Trophoblast cell (in vitro differentiated cells and primary cell): ENCODE measurements at regions not wholly inside any gene's neighbourhood (a gene's known extent, or its start where the extent isn't known, plus 50 kb on each side); places are given as distances from the start of the nearest gene placed in this dataset.
A peak's percentile ranks its signal among the peaks of the same experiment; 100 is the strongest.

Experiments
- DNase-seq, 2 donors: peaks; one replicate each; pipeline ENCODE4 v3.0.0-alpha.2; 2016
- H2AFZ ChIP-seq: 2 replicates; pipeline ENCODE4 v1.6.1; 2013; ENCODE audit warnings: low read length, moderate library complexity, mild to moderate bottlenecking; ENCODE audit not compliant: insufficient read depth, poor library complexity
- H2AK5ac ChIP-seq: 2 replicates; pipeline ENCODE4 v1.6.1; 2013; ENCODE audit warnings: mild to moderate bottlenecking, low read length
- H2BK120ac ChIP-seq: 2 replicates; pipeline ENCODE4 v1.6.1; 2013; ENCODE audit warnings: low read length, mild to moderate bottlenecking, moderate library complexity; ENCODE audit not compliant: insufficient read depth, poor library complexity
- H2BK12ac ChIP-seq: 2 replicates; pipeline ENCODE4 v1.6.1; 2013; ENCODE audit warnings: mild to moderate bottlenecking, low read length, moderate library complexity
- H2BK5ac ChIP-seq: 2 replicates; pipeline ENCODE4 v1.6.1; 2013; ENCODE audit warnings: low read length, low read depth, moderate library complexity, mild to moderate bottlenecking; ENCODE audit not compliant: poor library complexity
- H3K14ac ChIP-seq: 2 replicates; pipeline ENCODE4 v1.6.1; 2013; ENCODE audit warnings: mild to moderate bottlenecking, low read length
- H3K18ac ChIP-seq: 2 replicates; pipeline ENCODE4 v1.6.1; 2013; ENCODE audit warnings: mild to moderate bottlenecking, low read length
- H3K23ac ChIP-seq: 2 replicates; pipeline ENCODE4 v1.6.1; 2013; ENCODE audit warnings: low read length
- H3K27ac ChIP-seq: 2 replicates; pipeline ENCODE4 v1.5.1; 2013; ENCODE audit warnings: low read depth, mild to moderate bottlenecking, inconsistent platforms, low read length, moderate library complexity
- H3K27me3 ChIP-seq: 2 replicates; pipeline ENCODE4 v1.6.1; 2013; ENCODE audit warnings: inconsistent platforms, mild to moderate bottlenecking, low read length, moderate library complexity; ENCODE audit not compliant: insufficient read depth
- H3K36me3 ChIP-seq, 2 experiments: 1 replicate in 1 of 2; 2 replicates in 1 of 2; pipeline ENCODE4 v1.6.1; 2013; ENCODE audit warnings: low read length in 2 of 2, mild to moderate bottlenecking in 2 of 2, moderate library complexity in 1 of 2; ENCODE audit not compliant: insufficient read depth in 2 of 2, control insufficient read depth in 1 of 2
- H3K4ac ChIP-seq: 2 replicates; pipeline ENCODE4 v1.6.1; 2013; ENCODE audit warnings: low read depth, mild to moderate bottlenecking, low read length, moderate library complexity
- H3K4me1 ChIP-seq, 2 experiments: 1 replicate in 1 of 2; 2 replicates in 1 of 2; pipeline ENCODE4 v1.6.1; 2013; ENCODE audit warnings: low read length in 2 of 2, mild to moderate bottlenecking in 2 of 2, moderate library complexity in 1 of 2; ENCODE audit not compliant: insufficient read depth in 2 of 2, control insufficient read depth in 1 of 2
- H3K4me2 ChIP-seq: 2 replicates; pipeline ENCODE4 v1.6.1; 2013; ENCODE audit warnings: inconsistent platforms, mild to moderate bottlenecking, low read length, moderate library complexity
- H3K4me3 ChIP-seq: 2 replicates; pipeline ENCODE4 v1.5.1; 2013; ENCODE audit warnings: mild to moderate bottlenecking, low read depth, low read length, inconsistent platforms
- H3K79me1 ChIP-seq: one replicate; pipeline ENCODE4 v1.6.1; 2013; ENCODE audit warnings: low read length
- H3K79me2 ChIP-seq: 2 replicates; pipeline ENCODE4 v1.6.1; 2013; ENCODE audit warnings: low read length, mild to moderate bottlenecking; ENCODE audit not compliant: control insufficient read depth, insufficient read depth, poor library complexity
- H3K9ac ChIP-seq: 2 replicates; pipeline ENCODE4 v1.6.1; 2013; ENCODE audit warnings: mild to moderate bottlenecking, low read length
- H3K9me3 ChIP-seq: 2 replicates; pipeline ENCODE4 v1.6.1; 2013; ENCODE audit warnings: low read depth, mild to moderate bottlenecking, control low read depth, inconsistent platforms, low read length; ENCODE audit not compliant: insufficient read depth
- H4K12ac ChIP-seq: 2 replicates; pipeline ENCODE4 v1.6.1; 2013; ENCODE audit warnings: low read depth, mild to moderate bottlenecking, low read length, moderate library complexity
- H4K8ac ChIP-seq: 2 replicates; pipeline ENCODE4 v1.6.1; 2013; ENCODE audit warnings: low read depth, mild to moderate bottlenecking, low read length, moderate library complexity
- H4K91ac ChIP-seq: one replicate; pipeline ENCODE4 v1.6.1; 2013; ENCODE audit warnings: low read depth, mild to moderate bottlenecking, low read length, moderate library complexity
- WGBS: extraction: QIAGEN DNeasy Blood & Tissue Kit; methylation state at CpG from one replicate; pipeline ENCODE4 v1.1.7; 2013; ENCODE audit warnings: missing lambda C conversion rate; ENCODE audit not compliant: insufficient read length, insufficient coverage; ENCODE audit errors: extremely low coverage; 5-methylcytosine and 5-hydroxymethylcytosine counted together

- H2AK5ac ChIP-seq: no peak overlapping the region
- no peak overlapping the region for H4K8ac ChIP-seq
- no CpG with 5 or more reads among the region's 3 CpGs for WGBS
- no peak overlapping the region for H3K9ac ChIP-seq
- no peak overlapping the region for H2BK12ac ChIP-seq
- H3K4me1 ChIP-seq: no peaks in the 10 kb centered on the region
- no peak overlapping the region for H3K4me3 ChIP-seq
- no peak overlapping the region for H4K12ac ChIP-seq
- H3K36me3 ChIP-seq: no peaks in the 10 kb centered on the region
- H3K14ac ChIP-seq: no peak overlapping the region
- no peak for DNase-seq
- no peaks in the 10 kb centered on the region for H3K79me2 ChIP-seq
- no peak overlapping the region for H3K4me2 ChIP-seq
- no peaks in the 10 kb centered on the region for H3K9me3 ChIP-seq
- no peak overlapping the region for H3K4ac ChIP-seq
- no peaks in the 10 kb centered on the region for H3K27me3 ChIP-seq
- H2BK120ac ChIP-seq: no peak overlapping the region
- H3K27ac ChIP-seq: no peak overlapping the region
- H2BK5ac ChIP-seq: no peak overlapping the region
- H2AFZ ChIP-seq: no peak overlapping the region
- H4K91ac ChIP-seq: no peak overlapping the region
- no peak overlapping the region for H3K18ac ChIP-seq
- no peaks in the 10 kb centered on the region for H3K79me1 ChIP-seq
- no peak overlapping the region for H3K23ac ChIP-seq
Measured at GRCh38 chr9:73280113-73280512, 128.4 kb downstream of the ANXA1 start.

GRCh38 chr9:73284377-73284776, 132.7 kb downstream of the ANXA1 start:
- no peak for DNase-seq
- H3K4me1 ChIP-seq: no peaks in the 10 kb centered on the region
- no peak overlapping the region for H3K14ac ChIP-seq
- no peak overlapping the region for H2BK12ac ChIP-seq
- no peaks in the 10 kb centered on the region for H3K79me1 ChIP-seq
- no peaks in the 10 kb centered on the region for H3K79me2 ChIP-seq
- no peak overlapping the region for H3K9ac ChIP-seq
- H2AFZ ChIP-seq: no peak overlapping the region
- no peak overlapping the region for H3K4me2 ChIP-seq
- no peak overlapping the region for H3K4ac ChIP-seq
- no peaks in the 10 kb centered on the region for H3K36me3 ChIP-seq
- H2BK120ac ChIP-seq: no peak overlapping the region
- H4K91ac ChIP-seq: no peak overlapping the region
- no CpG with 5 or more reads among the region's 9 CpGs for WGBS
- no peak overlapping the region for H3K4me3 ChIP-seq
- no peak overlapping the region for H4K12ac ChIP-seq
- H2BK5ac ChIP-seq: no peak overlapping the region
- H3K23ac ChIP-seq: no peak overlapping the region
- no peak overlapping the region for H2AK5ac ChIP-seq
- H3K18ac ChIP-seq: no peak overlapping the region
- H4K8ac ChIP-seq: no peak overlapping the region
- no peaks in the 10 kb centered on the region for H3K9me3 ChIP-seq
- H3K27ac ChIP-seq: no peak overlapping the region
- no peaks in the 10 kb centered on the region for H3K27me3 ChIP-seq

GRCh38 chr9:73294336-73294735, 142.7 kb downstream of the ANXA1 start:
- Histone ChIP-seq H3K23ac (no peak overlapping the region), H3K79me1 (no peaks in the 10 kb centered on the region), H3K9me3 (peaks cover 4% of the 10 kb centered on the region), H2BK5ac (no peak overlapping the region), H3K4me3 (no peak overlapping the region), H2BK120ac (no peak overlapping the region), H3K14ac (no peak overlapping the region), H3K27me3 (no peaks in the 10 kb centered on the region), H3K27ac (no peak overlapping the region), H4K8ac (no peak overlapping the region), H3K18ac (no peak overlapping the region), H4K91ac (no peak overlapping the region), H3K4ac (no peak overlapping the region), H2AK5ac (no peak overlapping the region), H3K4me1 (no peaks in the 10 kb centered on the region), H3K9ac (no peak overlapping the region), H4K12ac (no peak overlapping the region), H3K36me3 (no peaks in the 10 kb centered on the region), H3K79me2 (no peaks in the 10 kb centered on the region), H3K4me2 (no peak overlapping the region), H2BK12ac (no peak overlapping the region), H2AFZ (no peak overlapping the region)
- WGBS: no CpG with 5 or more reads among the region's 2 CpGs
- peak in 1 of 2 donors; percentile 15 for DNase-seq

- Histone ChIP-seq H3K4me2 (no peak overlapping the region), H2BK120ac (no peak overlapping the region), H3K23ac (no peak overlapping the region)
Measured at GRCh38 chr9:73325983-73326382, 174.3 kb downstream of the ANXA1 start.

More at GRCh38 chr9:73325983-73326382, 174.3 kb downstream of the ANXA1 start:
- H3K9ac ChIP-seq: no peak overlapping the region
- no peaks in the 10 kb centered on the region for H3K4me1 ChIP-seq
- no peaks in the 10 kb centered on the region for H3K9me3 ChIP-seq
- no peak overlapping the region for H3K4ac ChIP-seq
- no peaks in the 10 kb centered on the region for H3K36me3 ChIP-seq
- no peak overlapping the region for H2BK5ac ChIP-seq
- H3K79me2 ChIP-seq: no peaks in the 10 kb centered on the region
- H4K8ac ChIP-seq: no peak overlapping the region
- no peak for DNase-seq
- no peak overlapping the region for H2AK5ac ChIP-seq
- H3K79me1 ChIP-seq: no peaks in the 10 kb centered on the region
- H4K91ac ChIP-seq: no peak overlapping the region
- H4K12ac ChIP-seq: no peak overlapping the region
- H3K14ac ChIP-seq: no peak overlapping the region
- H2AFZ ChIP-seq: no peak overlapping the region
- no peak overlapping the region for H3K18ac ChIP-seq
- H3K4me3 ChIP-seq: no peak overlapping the region
- H3K27me3 ChIP-seq: no peaks in the 10 kb centered on the region
- no peak overlapping the region for H3K27ac ChIP-seq
- H2BK12ac ChIP-seq: no peak overlapping the region
